ENCODE measurements at regions not wholly inside any gene's neighbourhood (a gene's known extent, or its start where the extent isn't known, plus 50 kb on each side); places are given as distances from the start of the nearest gene placed in this dataset.

DNA sequence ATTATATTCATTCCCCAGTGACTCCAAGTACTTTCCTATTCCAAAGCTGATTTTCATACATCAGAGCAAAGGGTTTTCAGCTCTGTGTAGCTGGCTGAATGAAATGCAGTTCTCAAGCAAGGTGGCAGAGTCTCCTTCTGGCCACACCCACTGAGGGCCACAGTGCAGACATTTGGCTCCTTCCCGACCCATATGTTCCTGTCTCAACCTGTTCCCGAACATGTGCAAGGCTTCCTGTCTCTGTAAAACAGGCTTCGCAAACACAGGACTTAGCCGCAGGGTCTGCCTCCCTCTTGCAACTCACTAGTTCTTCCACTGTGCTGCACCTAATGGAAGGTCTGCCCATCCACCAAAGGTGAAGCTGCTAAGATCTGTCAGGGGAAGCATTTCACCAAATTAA, 249.2 kb downstream of the MID1IP1 start:
- DNase-seq (ENCODE audit: extremely low read depth in 1 of 4, low spot score in 3 of 4) (no peak), ATAC-seq (no peak), FAIRE-seq (no peak)
- TF ChIP-seq ATF1 (CRISPR knock-in tag; IDR thresholded peaks at IDR 0.05) = no peak
- TF ChIP-seq ATF1 (tag; IDR thresholded peaks at IDR 0.05) = no peak
- no peak for TF ChIP-seq YBX1 (IDR thresholded peaks at IDR 0.05)
- TF ChIP-seq, protein P1, sequence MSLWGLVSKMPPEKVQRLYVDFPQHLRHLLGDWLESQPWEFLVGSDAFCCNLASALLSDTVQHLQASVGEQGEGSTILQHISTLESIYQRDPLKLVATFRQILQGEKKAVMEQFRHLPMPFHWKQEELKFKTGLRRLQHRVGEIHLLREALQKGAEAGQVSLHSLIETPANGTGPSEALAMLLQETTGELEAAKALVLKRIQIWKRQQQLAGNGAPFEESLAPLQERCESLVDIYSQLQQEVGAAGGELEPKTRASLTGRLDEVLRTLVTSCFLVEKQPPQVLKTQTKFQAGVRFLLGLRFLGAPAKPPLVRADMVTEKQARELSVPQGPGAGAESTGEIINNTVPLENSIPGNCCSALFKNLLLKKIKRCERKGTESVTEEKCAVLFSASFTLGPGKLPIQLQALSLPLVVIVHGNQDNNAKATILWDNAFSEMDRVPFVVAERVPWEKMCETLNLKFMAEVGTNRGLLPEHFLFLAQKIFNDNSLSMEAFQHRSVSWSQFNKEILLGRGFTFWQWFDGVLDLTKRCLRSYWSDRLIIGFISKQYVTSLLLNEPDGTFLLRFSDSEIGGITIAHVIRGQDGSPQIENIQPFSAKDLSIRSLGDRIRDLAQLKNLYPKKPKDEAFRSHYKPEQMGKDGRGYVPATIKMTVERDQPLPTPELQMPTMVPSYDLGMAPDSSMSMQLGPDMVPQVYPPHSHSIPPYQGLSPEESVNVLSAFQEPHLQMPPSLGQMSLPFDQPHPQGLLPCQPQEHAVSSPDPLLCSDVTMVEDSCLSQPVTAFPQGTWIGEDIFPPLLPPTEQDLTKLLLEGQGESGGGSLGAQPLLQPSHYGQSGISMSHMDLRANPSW (CRISPR knock-in tag; IDR thresholded peaks at IDR 0.05) = no peak
- TF ChIP-seq, protein P2, sequence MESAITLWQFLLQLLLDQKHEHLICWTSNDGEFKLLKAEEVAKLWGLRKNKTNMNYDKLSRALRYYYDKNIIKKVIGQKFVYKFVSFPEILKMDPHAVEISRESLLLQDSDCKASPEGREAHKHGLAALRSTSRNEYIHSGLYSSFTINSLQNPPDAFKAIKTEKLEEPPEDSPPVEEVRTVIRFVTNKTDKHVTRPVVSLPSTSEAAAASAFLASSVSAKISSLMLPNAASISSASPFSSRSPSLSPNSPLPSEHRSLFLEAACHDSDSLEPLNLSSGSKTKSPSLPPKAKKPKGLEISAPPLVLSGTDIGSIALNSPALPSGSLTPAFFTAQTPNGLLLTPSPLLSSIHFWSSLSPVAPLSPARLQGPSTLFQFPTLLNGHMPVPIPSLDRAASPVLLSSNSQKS (CRISPR knock-in tag; IDR thresholded peaks at IDR 0.05) = no peak
- no peak for TF ChIP-seq ZNF133 (CRISPR knock-in tag; IDR thresholded peaks at IDR 0.05)
- no peak for TF ChIP-seq ZNF551 (CRISPR knock-in tag; IDR thresholded peaks at IDR 0.05)
- no TSS peak for BruUV-seq (replicated peaks)
- Histone ChIP-seq H3K9me3 (replicated peaks; ENCODE audit: control insufficient read depth, insufficient read depth, low read depth, low read length) (no peaks in the 10 kb centered on the region), H3K9ac (ENCODE audit: insufficient read depth in 1 of 2, low read depth in 2 of 2, low read length in 2 of 2) (no peak overlapping the region), H3K36me3 (ENCODE audit: control insufficient read depth, insufficient read depth, low read length) (no peaks in the 10 kb centered on the region), H3K79me2 (ENCODE audit: control insufficient read depth, insufficient read depth, low read length) (no peaks in the 10 kb centered on the region), H3K4me2 (ENCODE audit: insufficient read depth, low read length) (no peak overlapping the region), H2AFZ (ENCODE audit: low read depth, low read length) (no peak overlapping the region), H3K4me3 (no peak overlapping the region), H3K9me1 (ENCODE audit: control insufficient read depth, insufficient read depth, low read length) (no peaks in the 10 kb centered on the region), H3K27ac (ENCODE audit: extremely low read depth, low read depth, low read length) (no peak overlapping the region), H3K27me3 (ENCODE audit: control insufficient read depth in 2 of 2, insufficient read depth in 2 of 2, low read length in 2 of 2) (no peaks in the 10 kb centered on the region), H4K20me1 (replicated peaks; ENCODE audit: control insufficient read depth, insufficient read depth, low read length) (no peaks in the 10 kb centered on the region), H3K4me1 (replicated peaks in 1 of 2; ENCODE audit: control insufficient read depth in 2 of 2, insufficient read depth in 2 of 2, low read length in 2 of 2) (no peaks in the 10 kb centered on the region)
- intact Hi-C loops (cut with micrococcal nuclease) (loop anchor here (10.0 kb wide), 1 partner anchor 56 kb away; no protein-coding TSS in a partner anchor), in situ Hi-C loops (cut with MboI) (no loop called here)
- WGBS (ENCODE audit: insufficient coverage, low coverage, missing lambda C conversion rate) = 5% methylated on average over 4 of the region's 4 CpGs
- ChIA-PET CTCF (ENCODE audit: low intra/inter-chr PET ratio) (no interaction called here), POLR2A (interaction anchor here (0.7 kb wide), 1 partner anchor 293 kb away, joined by 3 read pairs; no protein-coding TSS in a partner anchor)
